ENCODE measurements at regions not wholly inside any gene's neighbourhood (a gene's known extent, or its start where the extent isn't known, plus 50 kb on each side); places are given as distances from the start of the nearest gene placed in this dataset.

- no peak for DNase-seq (ENCODE audit: low read depth)
Observed at GRCh38 chr14:100439781-100440180, 116.6 kb downstream of the SLC25A47 start.

- no peak for DNase-seq (ENCODE audit: low read depth)
Observed at GRCh38 chr14:100440207-100440631, 117.1 kb downstream of the SLC25A47 start.

- DNase-seq (ENCODE audit: low read depth), result no peak
Observed at GRCh38 chr14:100440758-100441203, 117.6 kb downstream of the SLC25A47 start.

GRCh38 chr14:100441271-100441947 is 118.3 kb downstream of the SLC25A47 start:
- DNase-seq (ENCODE audit: low read depth), result no peak

GRCh38 chr14:100442036-100442435 is 118.9 kb downstream of the SLC25A47 start:
- no peak for DNase-seq (ENCODE audit: low read depth)

GRCh38 chr14:100442498-100443490 is 119.7 kb downstream of the SLC25A47 start:
- DNase-seq (ENCODE audit: low read depth), result no peak

- no peak for DNase-seq (ENCODE audit: low read depth)
Observed at GRCh38 chr14:100443603-100444002, 120.5 kb downstream of the SLC25A47 start.

GRCh38 chr14:100445436-100446088 is 122.4 kb downstream of the SLC25A47 start:
- no peak for DNase-seq (ENCODE audit: low read depth)

GRCh38 chr14:100446572-100446971 is 123.4 kb downstream of the SLC25A47 start:
- DNase-seq (ENCODE audit: low read depth), result no peak

GRCh38 chr14:100448376-100448775 is 125.2 kb downstream of the SLC25A47 start:
- DNase-seq (ENCODE audit: low read depth), result no peak

- DNase-seq (ENCODE audit: low read depth), result no peak
Observed at GRCh38 chr14:100449225-100449987, 126.3 kb downstream of the SLC25A47 start.

- no peak for DNase-seq (ENCODE audit: low read depth)
Observed at GRCh38 chr14:100450049-100450448, 126.9 kb downstream of the SLC25A47 start.

GRCh38 chr14:100450736-100451135 is 127.6 kb downstream of the SLC25A47 start:
- no peak for DNase-seq (ENCODE audit: low read depth)

- DNase-seq (ENCODE audit: low read depth), result no peak
Observed at GRCh38 chr14:100451264-100451663, 128.1 kb downstream of the SLC25A47 start.

- DNase-seq (ENCODE audit: low read depth), result no peak
Observed at GRCh38 chr14:100453930-100454329, 130.8 kb downstream of the SLC25A47 start.

- no peak for DNase-seq (ENCODE audit: low read depth)
Observed at GRCh38 chr14:100454437-100454836, 131.3 kb downstream of the SLC25A47 start.

GRCh38 chr14:100463937-100464336 is 123.3 kb downstream of the BEGAIN start:
- no peak for DNase-seq (ENCODE audit: low read depth)

GRCh38 chr14:100466111-100466856 is 120.9 kb downstream of the BEGAIN start:
- no peak for DNase-seq (ENCODE audit: low read depth)

GRCh38 chr14:100467046-100467750 is 120.0 kb downstream of the BEGAIN start:
- no peak for DNase-seq (ENCODE audit: low read depth)

GRCh38 chr14:100467939-100468338 is 119.3 kb downstream of the BEGAIN start:
- no peak for DNase-seq (ENCODE audit: low read depth)

All from stimulated activated CD8-positive, alpha-beta memory T cell treated with anti-CD3 and anti-CD28 coated beads, Interleukin-4, amount 100 ng/mL, for 24 hours (primary cell).